ENCODE measurements at regions not wholly inside any gene's neighbourhood (a gene's known extent, or its start where the extent isn't known, plus 50 kb on each side); places are given as distances from the start of the nearest gene placed in this dataset.

- Histone ChIP-seq H3F3A (replicated peaks; ENCODE audit: insufficient read depth) (no peaks in the 10 kb centered on the region), H3K4me1 (ENCODE audit: control insufficient read depth in 1 of 2, insufficient read depth in 2 of 2, low read depth in 1 of 2, low read length in 1 of 2) (no peaks in the 10 kb centered on the region), H3K9ac (no peak overlapping the region), H3K27me3 (ENCODE audit: insufficient read depth) (no peaks in the 10 kb centered on the region), H4K20me1 (ENCODE audit: insufficient read depth) (no peaks in the 10 kb centered on the region), H2AFZ (ENCODE audit: low read depth) (no peak overlapping the region), H3K4me3 (ENCODE audit: low read depth in 2 of 2, low read length in 1 of 2) (no peak overlapping the region), H3K4me2 (no peak overlapping the region), H3K9me3 (no peaks in the 10 kb centered on the region), H3K79me2 (ENCODE audit: insufficient read depth) (no peaks in the 10 kb centered on the region), H3K9me2 (no peaks in the 10 kb centered on the region), H3K27ac (ENCODE audit: low read depth in 2 of 2, low read length in 1 of 2) (no peak overlapping the region), H3K36me3 (replicated peaks in 1 of 2; ENCODE audit: control insufficient read depth in 1 of 2, insufficient read depth in 2 of 2, low read length in 1 of 2) (no peaks in the 10 kb centered on the region)
- TF ChIP-seq CTCF (IDR thresholded peaks at IDR 0.05): peak; percentile 20; the same call in 1 of the 2 replicates
- no peak for TF ChIP-seq GABPA (IDR thresholded peaks at IDR 0.05; ENCODE audit: low read depth)
- CTCF ChIA-PET: interaction anchor here (1.0 kb wide), 1 partner anchor 1278 kb away, joined by 3 read pairs; no protein-coding TSS in a partner anchor
- DNase-seq: no peak
- POLR2A ChIA-PET: no interaction called here
- 39% methylated on average over 2 of the region's 2 CpGs for WGBS (ENCODE audit: low lambda C conversion rate)
These were observed 59.2 kb upstream of the POU3F2 start for GRCh38 chr6:98775205-98775604.

- Histone ChIP-seq H4K20me1 (ENCODE audit: insufficient read depth) (no peaks in the 10 kb centered on the region), H3F3A (replicated peaks; ENCODE audit: insufficient read depth) (no peaks in the 10 kb centered on the region), H3K4me3 (ENCODE audit: low read depth in 2 of 2, low read length in 1 of 2) (no peak overlapping the region), H3K27me3 (ENCODE audit: insufficient read depth) (no peaks in the 10 kb centered on the region), H3K4me2 (no peak overlapping the region), H3K9me2 (no peaks in the 10 kb centered on the region), H3K27ac (ENCODE audit: low read depth in 2 of 2, low read length in 1 of 2) (no peak overlapping the region), H2AFZ (ENCODE audit: low read depth) (no peak overlapping the region), H3K36me3 (replicated peaks in 1 of 2; ENCODE audit: control insufficient read depth in 1 of 2, insufficient read depth in 2 of 2, low read length in 1 of 2) (no peaks in the 10 kb centered on the region), H3K79me2 (ENCODE audit: insufficient read depth) (no peaks in the 10 kb centered on the region), H3K9ac (no peak overlapping the region), H3K9me3 (no peaks in the 10 kb centered on the region), H3K4me1 (ENCODE audit: control insufficient read depth in 1 of 2, insufficient read depth in 2 of 2, low read depth in 1 of 2, low read length in 1 of 2) (no peaks in the 10 kb centered on the region)
- TF ChIP-seq RCOR1 (IDR thresholded peaks at IDR 0.05; ENCODE audit: low read length): no peak
- TF ChIP-seq JUND (IDR thresholded peaks at IDR 0.05): no peak
- no peak for TF ChIP-seq SMC3 (IDR thresholded peaks at IDR 0.05; ENCODE audit: low read depth, low read length)
- ChIA-PET CTCF (no interaction called here), POLR2A (no interaction called here)
- DNase-seq: no peak
- 67% methylated on average over 1 of the region's 1 CpG for WGBS (ENCODE audit: low lambda C conversion rate)
These were observed 56.6 kb upstream of the POU3F2 start for GRCh38 chr6:98777762-98778161.

- no peak for TF ChIP-seq TCF12 (IDR thresholded peaks at IDR 0.05)
- TF ChIP-seq GATA2 (CRISPR knock-in tag; IDR thresholded peaks at IDR 0.05): no peak
- TF ChIP-seq IRF3 (IDR thresholded peaks at IDR 0.05; ENCODE audit: low read depth, low read length): no peak
- TF ChIP-seq FOXJ3 (CRISPR knock-in tag; IDR thresholded peaks at IDR 0.05): no peak
- TF ChIP-seq CTCF (IDR thresholded peaks at IDR 0.05): no peak
- TF ChIP-seq EP300 (IDR thresholded peaks at IDR 0.05; ENCODE audit: borderline replicate concordance in 1 of 2, low read depth in 1 of 2, low read length in 1 of 2): no peak
- TF ChIP-seq GABPA (IDR thresholded peaks at IDR 0.05; ENCODE audit: low read depth): no peak
- no peak for TF ChIP-seq CHD2 (IDR thresholded peaks at IDR 0.05; ENCODE audit: low read length, partially characterized antibody)
- no peak for TF ChIP-seq FOSL2 (IDR thresholded peaks at IDR 0.05; ENCODE audit: borderline replicate concordance, low read depth)
- no peak for TF ChIP-seq SIN3A (IDR thresholded peaks at IDR 0.05; ENCODE audit: borderline replicate concordance, low read depth, low read length)
- DNase-seq: no peak
- WGBS (ENCODE audit: low lambda C conversion rate): 74% methylated on average over 3 of the region's 3 CpGs
- no peak overlapping the region for H3K9ac ChIP-seq
- H3K4me1 ChIP-seq (ENCODE audit: control insufficient read depth in 1 of 2, insufficient read depth in 2 of 2, low read depth in 1 of 2, low read length in 1 of 2): no peaks in the 10 kb centered on the region
- no peak overlapping the region for H2AFZ ChIP-seq (ENCODE audit: low read depth)
- no peaks in the 10 kb centered on the region for H3K27me3 ChIP-seq (ENCODE audit: insufficient read depth)
- no peaks in the 10 kb centered on the region for H4K20me1 ChIP-seq (ENCODE audit: insufficient read depth)
- CTCF ChIA-PET: no interaction called here
- no peak overlapping the region for H3K27ac ChIP-seq (ENCODE audit: low read depth in 2 of 2, low read length in 1 of 2)
- POLR2A ChIA-PET: no interaction called here
- no peaks in the 10 kb centered on the region for H3F3A ChIP-seq (replicated peaks; ENCODE audit: insufficient read depth)
- no peaks in the 10 kb centered on the region for H3K79me2 ChIP-seq (ENCODE audit: insufficient read depth)
- no peaks in the 10 kb centered on the region for H3K9me3 ChIP-seq
- H3K4me3 ChIP-seq (ENCODE audit: low read depth in 2 of 2, low read length in 1 of 2): no peak overlapping the region
- no peak overlapping the region for H3K4me2 ChIP-seq
- no peaks in the 10 kb centered on the region for H3K36me3 ChIP-seq (replicated peaks in 1 of 2; ENCODE audit: control insufficient read depth in 1 of 2, insufficient read depth in 2 of 2, low read length in 1 of 2)
- no peaks in the 10 kb centered on the region for H3K9me2 ChIP-seq
These were observed 54.8 kb upstream of the POU3F2 start for GRCh38 chr6:98779618-98780017.
